Glutamatergic neuron (in vitro differentiated cells): ENCODE measurements at regions not wholly inside any gene's neighbourhood (a gene's known extent, or its start where the extent isn't known, plus 50 kb on each side); places are given as distances from the start of the nearest gene placed in this dataset.

Source experiments
- DNase-seq: peaks from one replicate; pipeline ENCODE4 v3.0.0; 2022
- H3K27ac Mint-ChIP-seq: one replicate; pipeline ENCODE4 v1.8.0; 2020; ENCODE audit warnings: mild to moderate bottlenecking, mixed read lengths, inconsistent platforms; ENCODE audit not compliant: unreplicated experiment
- H3K27me3 Mint-ChIP-seq: one replicate; pipeline ENCODE4 v1.8.0; 2020; ENCODE audit warnings: mild to moderate bottlenecking, moderate library complexity, mixed read lengths, inconsistent platforms; ENCODE audit not compliant: unreplicated experiment
- H3K36me3 Mint-ChIP-seq: one replicate; pipeline ENCODE4 v1.8.0; 2020; ENCODE audit warnings: mild to moderate bottlenecking, mixed read lengths, inconsistent platforms; ENCODE audit not compliant: unreplicated experiment
- H3K4me1 Mint-ChIP-seq: one replicate; pipeline ENCODE4 v1.8.0; 2020; ENCODE audit warnings: mild to moderate bottlenecking, low read depth, mixed read lengths, inconsistent platforms; ENCODE audit not compliant: unreplicated experiment
- H3K4me3 Mint-ChIP-seq: one replicate; pipeline ENCODE4 v1.8.0; 2020; ENCODE audit warnings: mild to moderate bottlenecking, mixed read lengths, inconsistent platforms; ENCODE audit not compliant: unreplicated experiment
- H3K9me3 Mint-ChIP-seq: one replicate; pipeline ENCODE4 v1.8.0; 2020; ENCODE audit warnings: mild to moderate bottlenecking, moderate library complexity, mixed read lengths, inconsistent platforms; ENCODE audit not compliant: unreplicated experiment
- TF ChIP-seq, protein P1 (sequence below): fragments of 200-600 bp; sonication (generic); IDR thresholded peaks from one replicate; pipeline ENCODE4 v1.5.0; 2021; ENCODE audit not compliant: partially characterized antibody, unreplicated experiment

DNA sequence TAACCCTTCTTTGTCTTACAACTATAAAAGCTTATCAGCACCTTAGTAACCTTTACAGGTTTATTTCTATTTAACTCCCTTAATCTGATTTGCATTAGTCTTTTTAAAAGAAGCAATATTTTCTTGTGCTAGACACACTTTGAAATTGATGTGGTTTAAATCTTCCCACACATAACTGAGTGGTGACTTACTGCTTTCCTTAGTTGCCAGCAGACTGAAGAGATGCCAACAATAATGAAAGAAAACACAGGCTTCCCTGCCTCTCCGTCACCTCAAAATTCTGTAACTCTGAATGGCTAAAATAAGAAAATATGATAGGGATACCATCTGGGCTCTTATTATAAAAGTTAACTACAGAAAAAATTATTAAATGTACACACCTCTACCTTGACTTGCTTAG lies 196.8 kb downstream of the PTBP2 start:
- H3K27ac Mint-ChIP-seq = no peak overlapping the region
- no peak overlapping the region for H3K4me3 Mint-ChIP-seq

DNA sequence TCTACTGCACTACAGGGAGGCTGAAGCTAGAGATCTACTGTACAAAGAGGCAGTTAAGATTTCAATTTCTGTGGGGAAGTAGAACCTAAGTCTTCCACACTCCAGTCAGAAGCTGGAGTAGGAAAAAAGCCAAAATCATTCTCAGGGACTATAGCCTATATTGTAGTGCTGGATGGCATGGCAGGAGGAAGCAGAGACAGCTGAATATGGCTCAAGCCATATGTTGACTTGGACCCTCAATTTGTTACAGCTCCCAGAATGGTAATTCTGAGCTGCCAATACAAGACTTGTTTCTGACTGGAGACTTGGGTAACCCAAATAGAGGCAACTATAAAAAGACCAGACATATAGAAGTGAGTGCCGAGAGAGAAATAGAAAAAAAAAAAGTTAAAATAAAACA lies 200.6 kb downstream of the PTBP2 start:
- Mint-ChIP-seq H3K27me3 (peaks cover 2% of the 10 kb centered on the region), H3K9me3 (no peaks in the 10 kb centered on the region), H3K36me3 (peaks cover 5% of the 10 kb centered on the region), H3K4me3 (no peak overlapping the region), H3K4me1 (peaks cover 3% of the 10 kb centered on the region), H3K27ac (no peak overlapping the region)
- TF ChIP-seq, protein P1, sequence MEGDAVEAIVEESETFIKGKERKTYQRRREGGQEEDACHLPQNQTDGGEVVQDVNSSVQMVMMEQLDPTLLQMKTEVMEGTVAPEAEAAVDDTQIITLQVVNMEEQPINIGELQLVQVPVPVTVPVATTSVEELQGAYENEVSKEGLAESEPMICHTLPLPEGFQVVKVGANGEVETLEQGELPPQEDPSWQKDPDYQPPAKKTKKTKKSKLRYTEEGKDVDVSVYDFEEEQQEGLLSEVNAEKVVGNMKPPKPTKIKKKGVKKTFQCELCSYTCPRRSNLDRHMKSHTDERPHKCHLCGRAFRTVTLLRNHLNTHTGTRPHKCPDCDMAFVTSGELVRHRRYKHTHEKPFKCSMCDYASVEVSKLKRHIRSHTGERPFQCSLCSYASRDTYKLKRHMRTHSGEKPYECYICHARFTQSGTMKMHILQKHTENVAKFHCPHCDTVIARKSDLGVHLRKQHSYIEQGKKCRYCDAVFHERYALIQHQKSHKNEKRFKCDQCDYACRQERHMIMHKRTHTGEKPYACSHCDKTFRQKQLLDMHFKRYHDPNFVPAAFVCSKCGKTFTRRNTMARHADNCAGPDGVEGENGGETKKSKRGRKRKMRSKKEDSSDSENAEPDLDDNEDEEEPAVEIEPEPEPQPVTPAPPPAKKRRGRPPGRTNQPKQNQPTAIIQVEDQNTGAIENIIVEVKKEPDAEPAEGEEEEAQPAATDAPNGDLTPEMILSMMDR = no peak
- DNase-seq = no peak

More for the DNA sequence above, 196.8 kb downstream of the PTBP2 start:
- H3K27me3 Mint-ChIP-seq = peaks cover 2% of the 10 kb centered on the region
- TF ChIP-seq, protein P1 = no peak
- peaks cover 5% of the 10 kb centered on the region for H3K36me3 Mint-ChIP-seq
- DNase-seq = no peak
- H3K9me3 Mint-ChIP-seq = no peaks in the 10 kb centered on the region
- peaks cover 3% of the 10 kb centered on the region for H3K4me1 Mint-ChIP-seq

DNA sequence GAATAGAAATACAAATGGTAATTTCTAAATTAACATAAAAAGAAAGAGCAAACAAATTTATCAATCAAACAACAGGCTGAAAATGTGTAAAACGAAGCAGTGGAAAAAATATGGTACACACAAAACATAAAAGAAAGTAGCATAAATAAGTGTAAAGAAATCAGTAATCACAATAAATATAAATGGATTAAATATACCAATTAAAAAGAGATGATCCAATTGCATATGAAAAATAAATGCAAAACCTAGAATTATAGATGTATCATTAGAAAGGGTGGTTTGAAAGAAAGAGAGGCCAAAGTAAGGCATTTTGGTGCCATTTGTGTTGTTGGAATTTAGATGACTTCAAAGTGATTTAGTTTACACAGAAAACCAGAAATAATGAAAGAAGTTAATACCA lies 202.2 kb downstream of the PTBP2 start:
- Mint-ChIP-seq H3K4me1 (peaks cover 3% of the 10 kb centered on the region), H3K9me3 (no peaks in the 10 kb centered on the region), H3K4me3 (no peak overlapping the region), H3K27me3 (peaks cover 2% of the 10 kb centered on the region), H3K27ac (no peak overlapping the region), H3K36me3 (peaks cover 5% of the 10 kb centered on the region)
- no peak for DNase-seq
- TF ChIP-seq, protein P1 = no peak

DNA sequence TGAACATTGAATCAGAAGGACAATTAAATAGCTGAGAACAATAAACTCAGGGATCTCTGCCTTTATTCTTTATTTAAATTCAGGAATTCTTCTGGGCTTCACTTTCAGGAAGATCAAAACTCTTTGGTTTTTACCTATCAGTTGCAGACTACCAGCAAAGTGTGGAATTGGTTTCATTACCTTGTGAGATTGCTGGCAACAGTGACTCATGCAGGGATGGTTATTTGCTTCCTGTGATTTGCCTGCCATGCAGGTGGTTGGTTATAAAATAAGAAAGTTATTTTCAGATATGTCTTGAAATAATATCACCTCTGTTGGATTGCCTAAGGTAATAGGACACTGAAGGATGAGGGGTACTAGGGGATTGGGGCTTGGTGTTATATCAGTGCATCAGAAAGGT lies 204.6 kb downstream of the PTBP2 start:
- no peak overlapping the region for H3K4me3 Mint-ChIP-seq
- TF ChIP-seq, protein P1 = no peak
- no peak overlapping the region for H3K27ac Mint-ChIP-seq
- no peak for DNase-seq
- H3K9me3 Mint-ChIP-seq = no peaks in the 10 kb centered on the region
- H3K4me1 Mint-ChIP-seq = peaks cover 3% of the 10 kb centered on the region
- H3K36me3 Mint-ChIP-seq = no peaks in the 10 kb centered on the region
- H3K27me3 Mint-ChIP-seq = no peaks in the 10 kb centered on the region

DNA sequence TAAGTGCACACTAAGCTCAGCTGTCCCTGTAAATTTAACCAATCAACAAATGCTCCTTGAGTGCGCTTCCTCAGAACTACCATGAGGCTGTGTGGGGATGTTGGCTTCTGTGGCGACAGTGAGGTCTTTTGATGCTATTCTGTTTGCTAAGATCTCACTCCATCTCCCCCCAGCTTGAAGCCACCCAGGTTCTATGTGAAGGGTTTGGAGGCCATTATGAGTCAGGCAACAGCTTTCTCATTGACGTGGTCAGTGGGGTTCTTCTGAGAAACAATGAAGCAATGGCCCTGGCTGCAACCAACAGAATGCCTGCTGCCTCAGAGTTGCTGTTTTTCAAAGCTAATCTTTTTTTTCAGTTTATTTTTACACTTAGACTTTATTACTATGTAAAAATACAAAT lies 205.5 kb downstream of the PTBP2 start:
- Mint-ChIP-seq H3K4me3 (no peak overlapping the region), H3K4me1 (peaks cover 2% of the 10 kb centered on the region), H3K27me3 (no peaks in the 10 kb centered on the region), H3K36me3 (no peaks in the 10 kb centered on the region), H3K27ac (no peak overlapping the region), H3K9me3 (no peaks in the 10 kb centered on the region)
- DNase-seq = no peak
- TF ChIP-seq, protein P1 = no peak
